Stimulated activated CD8-positive, alpha-beta memory T cell treated with anti-CD3 and anti-CD28 coated beads, Interleukin-7, amount 100 ng/mL, for 48 hours (primary cell): ENCODE measurements at regions not wholly inside any gene's neighbourhood (a gene's known extent, or its start where the extent isn't known, plus 50 kb on each side); places are given as distances from the start of the nearest gene placed in this dataset.
"Not testable (repeated sequence)": the region's sequence is repeated elsewhere in the genome, so short reads cannot be mapped to it uniquely, and the experiment has no call there.

ENCODE experiments used
- DNase-seq, 2 donors: peaks; one replicate each; pipeline ENCODE4 v3.0.0-alpha.2; 2020; ENCODE audit warnings: low read depth in 1 of 2; ENCODE audit errors: extremely low read depth in 1 of 2

DNA sequence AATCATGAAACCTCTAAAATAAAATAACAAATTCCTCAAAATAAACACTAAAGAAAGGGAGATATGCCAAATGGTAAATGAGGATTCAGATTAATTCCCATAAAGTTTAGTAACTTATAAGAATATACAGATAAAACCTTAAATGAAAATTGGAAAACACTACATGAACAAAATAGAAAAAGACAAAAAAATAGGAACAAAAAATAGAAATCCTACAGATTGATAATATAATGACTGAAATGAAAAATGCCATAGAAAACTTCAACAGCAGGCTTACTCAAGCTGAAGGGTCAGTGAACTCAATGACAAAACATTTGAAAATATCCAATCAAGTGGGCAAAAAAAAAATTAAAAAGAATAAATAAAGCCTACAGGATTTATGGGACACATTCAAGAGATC lies 1784.8 kb downstream of the PCDH9 start:
- DNase-seq: no peak

DNA sequence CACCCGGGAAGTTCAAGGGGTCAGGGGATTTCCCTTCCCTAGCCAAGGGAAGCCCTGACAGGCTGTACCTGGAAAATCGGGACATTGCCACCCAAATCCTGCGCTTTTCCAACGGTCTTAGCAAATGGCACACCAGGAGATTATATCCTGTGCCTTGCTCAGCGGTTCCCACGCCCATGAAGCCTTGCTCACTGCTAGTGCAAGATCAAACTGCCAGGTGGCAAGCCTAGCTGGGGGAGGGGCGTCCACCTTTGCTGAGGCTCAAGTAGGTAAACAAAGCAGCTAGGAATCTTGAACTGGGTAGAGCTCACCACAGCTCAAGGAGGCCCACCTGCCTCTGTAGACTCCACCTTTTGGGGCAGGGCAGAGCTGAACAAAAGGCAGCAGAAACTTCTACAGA lies 1794.5 kb downstream of the PCDH9 start:
- no peak for DNase-seq

DNA sequence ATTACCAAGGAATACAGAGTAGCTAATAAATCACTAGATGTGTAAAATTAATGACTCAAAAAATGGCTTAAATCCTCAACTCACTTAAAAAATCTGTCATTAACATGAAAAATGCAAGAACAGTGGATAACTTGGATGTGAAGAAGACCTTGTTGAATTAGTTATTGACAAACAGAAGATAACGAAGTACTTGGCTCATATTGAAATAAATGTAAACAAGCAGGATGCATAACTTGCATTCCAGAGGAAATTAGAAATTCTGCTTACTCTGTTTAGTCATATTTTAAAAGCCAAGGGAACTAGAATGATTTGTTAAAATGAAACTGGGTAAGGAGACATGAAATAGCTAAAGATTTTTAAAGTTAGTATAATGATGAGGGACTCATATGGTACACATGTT lies 1812.2 kb downstream of the PCDH9 start:
- no peak for DNase-seq

DNA sequence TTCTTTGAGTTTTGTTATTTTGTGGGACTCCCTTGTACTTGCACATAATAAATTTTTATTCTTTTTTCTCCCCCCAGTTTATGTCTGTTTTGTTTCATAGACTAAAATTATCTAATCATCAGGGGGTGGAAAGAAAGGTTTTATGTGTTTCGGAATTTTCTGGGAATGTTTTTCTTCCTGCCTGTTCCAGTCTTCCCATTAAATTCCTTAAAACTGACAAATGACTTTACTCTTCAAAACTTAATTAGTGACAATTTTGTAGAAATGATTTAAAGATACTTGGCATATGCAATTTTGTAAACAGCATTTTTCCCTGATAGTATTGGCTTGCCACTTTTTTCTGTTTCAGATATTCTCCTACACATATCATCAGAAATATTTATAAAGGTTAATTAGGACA lies 1813.4 kb downstream of the PCDH9 start:
- DNase-seq: no peak

DNA sequence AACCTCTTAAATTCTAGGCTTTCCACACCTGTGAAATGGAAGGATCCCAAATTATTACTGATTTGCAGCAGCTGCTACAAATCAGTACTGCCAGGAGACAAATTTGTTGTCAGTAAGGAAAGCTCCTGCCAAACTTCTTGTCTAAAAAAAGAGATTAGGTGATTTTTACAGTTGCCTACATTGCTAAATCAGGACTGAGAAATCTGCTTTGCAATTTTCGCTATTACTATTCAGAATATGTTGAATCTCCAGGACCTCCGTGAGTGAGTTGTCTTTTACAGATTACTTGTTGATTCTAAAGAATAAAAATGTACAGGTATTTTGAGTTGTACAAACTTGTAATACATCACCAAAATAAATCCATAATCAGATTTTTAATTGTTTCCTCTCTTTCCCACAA lies 1815.9 kb downstream of the PCDH9 start:
- no peak for DNase-seq

DNA sequence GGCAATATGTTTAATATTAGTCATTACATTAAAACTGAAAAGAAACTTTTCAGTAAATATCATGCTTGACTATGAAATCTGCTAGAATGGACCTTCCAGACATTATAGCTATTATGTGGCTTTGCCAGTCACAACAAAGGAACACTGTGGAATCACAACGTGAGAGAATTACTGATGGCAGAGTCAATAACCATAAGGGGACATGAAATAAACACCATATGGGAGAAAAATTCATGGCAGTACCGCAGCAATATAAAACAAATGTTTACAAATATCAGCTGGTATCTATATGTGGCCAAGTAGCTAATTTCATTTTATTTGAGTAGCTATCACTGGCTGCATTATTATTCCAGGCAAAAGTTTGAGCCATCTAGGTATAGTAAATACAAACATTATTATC lies 1818.6 kb downstream of the PCDH9 start:
- no peak for DNase-seq

DNA sequence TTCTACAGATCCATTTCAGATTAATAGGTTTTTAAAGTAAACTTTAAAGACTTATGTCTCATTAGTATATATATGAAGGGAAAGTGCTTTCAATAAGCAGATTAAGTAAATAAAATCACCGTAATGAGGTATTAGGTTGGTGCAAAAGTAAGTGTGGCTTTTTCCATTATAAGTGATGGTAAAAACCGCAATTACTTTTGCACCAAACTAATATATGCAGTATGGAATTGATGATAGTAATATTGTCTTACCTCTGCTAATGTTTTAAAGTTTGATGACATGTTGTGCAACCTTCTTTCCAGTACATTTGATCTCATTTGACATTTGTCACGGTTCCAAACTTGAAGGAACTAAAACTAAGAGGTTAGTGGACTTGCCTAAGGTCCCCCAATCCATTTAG lies 1819.3 kb downstream of the PCDH9 start:
- no peak for DNase-seq

DNA sequence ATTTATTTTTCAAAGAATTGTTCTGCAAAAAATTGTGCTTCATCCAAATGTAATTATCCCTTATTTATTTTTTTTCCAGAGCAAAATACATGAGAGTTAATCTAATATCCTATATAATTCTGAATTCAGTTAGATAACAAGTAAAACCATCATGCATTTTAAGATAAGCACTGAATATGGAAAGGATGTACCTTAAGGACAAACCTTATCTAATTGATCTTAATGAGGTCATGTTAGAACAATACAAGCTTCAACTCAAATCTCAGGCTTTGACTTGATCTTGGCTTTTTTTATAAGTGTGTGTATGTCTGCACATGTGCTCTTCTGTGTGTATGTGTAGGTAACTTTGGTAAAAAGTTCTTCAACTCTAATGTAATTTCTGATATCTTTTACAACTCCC lies 1828.8 kb downstream of the PCDH9 start:
- DNase-seq: no peak

DNA sequence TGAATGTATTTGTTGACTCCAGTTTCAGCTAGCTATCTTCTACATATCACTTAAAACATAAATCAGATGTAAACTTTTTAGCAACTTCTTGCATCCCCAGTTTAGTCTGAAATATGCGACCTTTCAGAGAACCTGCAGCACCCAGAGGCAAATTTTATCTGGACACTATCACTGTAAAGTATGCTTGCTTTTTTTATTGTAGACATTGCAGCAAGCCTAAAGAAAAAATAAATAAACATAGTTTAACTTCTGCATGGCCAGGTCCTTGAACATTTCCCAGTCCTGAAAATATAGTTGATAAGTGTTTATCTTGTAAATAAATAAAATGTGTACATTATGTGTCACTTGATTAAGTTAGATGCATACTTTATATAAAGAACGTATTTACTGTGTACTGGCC lies 1829.4 kb downstream of the PCDH9 start:
- DNase-seq: no peak

DNA sequence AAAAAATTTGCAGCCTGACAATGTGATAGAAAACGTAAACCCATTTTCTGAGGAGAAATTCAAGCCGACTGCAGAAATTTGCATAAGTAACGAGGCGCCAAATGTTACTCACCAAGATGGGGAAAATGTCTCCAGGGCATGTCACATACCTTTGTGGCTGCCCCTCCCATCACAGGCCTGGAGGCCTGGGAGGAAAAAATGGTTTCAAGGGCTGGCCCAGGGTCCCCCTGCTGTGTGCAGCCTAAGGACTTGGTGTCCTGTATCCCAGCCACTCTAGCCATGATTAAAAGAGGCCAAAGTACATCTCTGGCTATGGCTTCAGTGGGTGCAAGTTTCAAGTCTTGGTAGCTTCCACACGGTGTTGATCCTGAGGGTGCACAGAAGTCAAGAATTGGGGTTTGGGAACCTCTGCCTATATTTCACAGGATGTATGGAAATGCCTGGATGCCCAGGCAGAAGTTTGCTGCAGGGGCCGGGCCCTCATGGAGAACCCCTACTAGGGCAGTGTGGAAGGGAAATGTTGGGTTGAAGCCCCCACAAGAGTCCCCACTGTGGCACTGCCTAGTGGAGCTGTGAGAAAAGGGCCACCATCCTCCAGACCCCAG lies 1842.3 kb downstream of the PCDH9 start:
- DNase-seq: no peak

DNA sequence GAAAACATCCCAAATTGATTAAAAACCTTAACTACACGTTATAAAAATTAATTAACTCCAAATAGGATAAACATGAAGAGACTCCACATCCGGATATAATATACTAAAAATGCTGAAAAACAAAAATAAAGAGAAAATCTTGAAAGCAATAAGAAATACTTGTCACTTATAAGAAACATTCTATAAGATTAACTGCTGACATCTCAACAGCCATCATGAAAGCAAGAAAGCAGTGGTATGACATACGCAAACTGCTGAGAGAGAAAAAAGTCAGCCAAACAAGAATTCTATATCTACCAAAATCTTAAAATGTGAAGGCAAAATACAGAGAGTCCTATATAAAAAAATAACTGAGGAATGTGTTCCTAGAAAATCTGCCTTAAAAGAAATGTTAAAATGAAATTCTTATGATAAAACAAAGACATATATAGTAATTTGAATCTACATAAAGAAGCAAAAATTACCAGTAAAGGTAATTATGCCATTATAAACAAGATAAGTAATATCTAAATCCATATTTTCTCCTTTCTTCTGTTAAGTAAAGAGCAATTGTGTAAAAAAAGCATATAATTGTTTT lies 1851.1 kb downstream of the PCDH9 start:
- no peak for DNase-seq

DNA sequence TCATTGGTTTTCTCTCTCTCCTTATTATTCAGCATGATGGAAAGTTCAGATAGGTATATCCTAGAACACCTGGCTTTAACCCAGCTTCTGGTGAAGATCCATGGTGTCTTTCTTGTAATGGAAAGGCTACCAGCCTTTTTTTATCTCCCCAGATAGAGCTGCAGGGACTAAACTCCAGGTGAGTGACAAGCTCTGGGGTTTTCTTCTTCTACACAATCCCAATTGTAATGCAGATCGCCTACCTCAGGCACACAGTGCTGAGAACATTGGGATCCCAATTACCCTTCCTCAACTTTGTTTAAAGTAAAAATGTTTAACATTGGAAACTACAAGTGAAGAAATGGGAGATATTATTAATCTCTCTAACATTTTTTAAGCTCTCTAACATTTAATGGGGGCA lies 1851.7 kb downstream of the PCDH9 start:
- DNase-seq: no peak

DNA sequence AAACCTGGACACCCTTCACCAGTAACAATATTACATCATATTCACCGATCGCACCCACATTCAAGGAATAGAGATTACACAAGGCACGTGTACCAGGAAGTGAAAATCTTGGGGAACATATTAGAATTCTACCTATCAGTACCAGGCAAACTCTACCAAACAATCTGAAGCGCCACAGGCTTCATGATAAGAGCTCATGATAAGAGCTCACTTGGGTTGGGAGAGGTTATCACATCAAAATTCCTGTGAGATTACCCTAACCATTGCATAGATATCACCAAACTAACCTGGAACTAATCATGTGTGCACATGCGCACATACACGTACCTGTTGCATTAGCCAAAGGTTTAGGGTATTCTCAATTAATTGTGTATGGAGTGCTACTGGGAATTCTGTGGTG lies 1861.3 kb downstream of the PCDH9 start:
- DNase-seq: no peak

DNA sequence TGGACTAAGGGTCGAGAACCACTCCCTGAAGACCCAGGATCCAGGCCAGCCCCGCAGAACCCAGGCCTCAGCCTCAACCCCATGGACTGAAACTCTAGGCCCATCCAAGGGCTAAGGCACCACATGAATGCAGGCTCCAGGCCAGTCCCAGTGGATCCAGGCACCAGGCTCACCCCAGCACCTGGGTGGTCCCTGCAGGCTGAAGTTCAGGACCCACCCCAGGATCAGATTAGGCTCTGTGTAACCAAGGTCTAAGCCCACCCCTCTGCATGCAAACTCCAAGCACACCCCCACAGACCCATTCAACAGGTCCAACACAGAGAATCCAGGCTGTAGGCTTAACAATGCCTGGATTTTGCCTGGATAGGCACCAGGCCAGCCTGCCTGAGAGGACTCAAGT lies 1876.2 kb downstream of the PCDH9 start:
- DNase-seq: no peak

DNA sequence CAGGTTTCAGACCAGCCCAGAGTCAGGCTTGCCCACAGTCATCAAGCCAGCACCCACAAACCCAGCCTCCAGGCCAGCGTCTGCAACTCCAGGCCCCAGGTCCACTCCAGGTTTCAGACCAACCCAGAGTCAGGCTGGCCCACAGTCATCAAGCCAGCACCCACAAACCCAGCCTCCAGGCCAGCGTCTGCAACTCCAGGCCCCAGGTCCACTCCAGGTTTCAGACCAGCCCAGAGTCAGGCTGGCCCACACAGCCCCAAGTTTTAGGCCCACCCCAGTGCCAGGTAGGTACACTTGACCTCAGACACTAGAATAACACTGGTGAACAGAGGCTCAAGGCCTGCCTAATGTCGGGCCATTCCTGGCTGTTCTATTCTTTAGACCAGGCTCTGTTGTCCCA lies 1877.0 kb downstream of the PCDH9 start:
- DNase-seq: not testable (repeated sequence)

DNA sequence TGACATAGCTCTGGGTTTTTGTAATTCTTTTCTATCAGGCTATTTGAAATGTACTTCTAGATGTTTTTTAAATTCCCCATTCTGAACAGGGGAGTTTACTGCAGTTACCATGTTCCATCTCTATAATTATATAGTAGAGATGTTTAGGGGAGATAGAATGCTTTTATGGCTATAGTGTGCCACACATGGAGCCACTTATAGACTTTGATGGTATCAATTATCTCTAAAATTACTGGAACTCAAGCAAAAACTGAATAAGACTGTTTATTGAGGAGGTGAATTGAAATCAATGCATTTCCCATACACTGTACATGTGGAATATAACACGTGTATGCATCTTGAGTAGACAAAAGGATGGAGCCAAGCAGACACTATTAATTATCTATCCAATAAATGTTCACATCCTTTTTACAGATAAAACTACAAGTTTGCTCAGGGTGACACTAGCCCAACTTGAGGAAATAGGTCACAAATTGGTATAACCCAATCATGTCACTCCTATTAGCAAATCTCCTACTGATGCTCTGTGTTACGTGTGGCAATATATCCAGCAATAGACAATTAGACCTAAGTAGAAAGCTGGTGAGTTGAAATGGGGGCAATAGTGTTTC lies 1882.6 kb downstream of the PCDH9 start:
- no peak for DNase-seq

DNA sequence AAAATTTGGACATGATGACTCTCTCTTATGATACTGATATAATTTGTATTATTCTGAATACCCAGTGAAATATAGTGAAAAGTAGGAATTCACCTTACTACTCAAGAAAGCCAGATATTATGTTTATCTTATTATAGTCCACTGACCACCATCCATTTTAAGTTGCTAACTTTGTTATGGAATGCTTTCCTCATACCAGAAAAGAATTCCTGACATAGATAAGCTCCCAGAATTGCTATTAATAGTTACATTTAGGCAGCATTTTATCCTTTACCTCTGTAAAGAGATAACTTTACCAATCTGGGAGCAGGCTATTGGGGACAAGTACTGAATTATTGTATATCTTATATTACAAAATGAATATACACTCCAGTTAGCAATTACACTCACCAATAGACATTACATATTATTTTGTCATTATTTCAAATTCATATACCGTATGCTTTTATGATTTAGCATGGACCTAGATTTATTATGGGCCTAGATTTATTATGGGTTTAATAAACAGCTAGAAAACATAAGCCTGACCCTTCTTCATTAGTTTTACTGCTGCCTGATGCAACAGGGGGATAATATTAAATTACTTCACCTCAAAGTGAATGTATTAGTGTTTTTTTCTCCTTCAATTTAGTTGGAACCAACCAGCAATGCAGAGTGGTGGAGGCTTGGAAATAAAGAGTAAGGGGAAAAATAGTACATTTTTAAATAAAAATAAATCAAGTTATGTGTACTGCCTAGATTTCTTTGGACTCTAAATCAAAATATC lies 1886.1 kb downstream of the PCDH9 start:
- DNase-seq: no peak

DNA sequence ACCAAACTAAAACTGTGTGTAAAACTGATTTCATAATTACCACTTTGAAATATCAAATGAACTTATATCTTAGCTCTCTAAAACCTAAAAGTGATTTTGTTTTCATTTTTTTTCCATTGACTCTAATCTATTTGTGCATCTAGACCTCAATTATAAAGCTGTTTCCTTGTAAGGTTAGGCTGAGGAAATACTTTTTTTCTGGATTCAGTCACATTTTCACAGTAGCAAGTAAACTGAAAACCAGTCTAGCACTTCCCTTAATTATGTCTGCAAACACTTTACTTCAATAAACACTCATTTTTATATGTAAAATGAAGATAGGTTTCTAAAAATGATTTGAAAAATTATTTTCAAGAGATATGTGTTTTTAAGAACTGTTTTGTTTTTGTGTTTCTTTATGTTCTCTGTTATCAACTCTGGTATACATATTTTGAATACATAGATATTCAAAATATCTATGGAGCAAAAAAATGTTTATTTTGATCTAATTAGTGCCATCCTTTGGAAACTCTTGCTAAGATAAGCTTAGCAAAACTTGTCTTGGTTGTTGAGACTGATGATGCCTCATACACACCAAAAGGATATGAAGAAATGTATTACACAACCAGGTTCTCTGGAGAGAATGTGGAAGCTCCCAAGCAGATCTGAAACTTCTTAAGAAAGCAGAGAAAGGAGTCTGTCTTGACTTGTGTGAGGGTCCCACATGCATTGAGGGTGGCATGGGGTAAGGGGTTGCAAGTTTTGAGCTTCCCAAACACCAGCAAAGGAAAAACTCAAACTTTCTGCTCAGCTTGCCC lies 1887.4 kb downstream of the PCDH9 start:
- DNase-seq: no peak

DNA sequence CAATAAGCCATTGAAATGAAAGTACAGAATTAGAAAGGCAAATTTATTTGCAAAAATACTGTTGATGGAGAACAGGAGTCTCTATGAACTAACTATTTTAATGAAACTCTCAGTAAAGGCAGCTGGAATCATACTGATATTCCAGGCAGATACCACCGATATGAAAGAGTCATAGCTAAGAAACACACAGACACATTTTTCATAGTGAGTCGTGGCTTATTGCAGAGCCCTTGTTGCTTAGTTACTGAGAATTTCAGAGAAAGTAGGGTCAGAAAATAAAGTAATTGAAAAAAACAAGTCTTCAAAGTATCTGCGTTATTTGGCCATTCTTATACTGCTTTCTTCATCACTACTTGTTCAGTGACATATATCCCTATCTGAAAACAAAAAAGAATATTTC lies 1890.9 kb downstream of the PCDH9 start:
- DNase-seq: no peak

DNA sequence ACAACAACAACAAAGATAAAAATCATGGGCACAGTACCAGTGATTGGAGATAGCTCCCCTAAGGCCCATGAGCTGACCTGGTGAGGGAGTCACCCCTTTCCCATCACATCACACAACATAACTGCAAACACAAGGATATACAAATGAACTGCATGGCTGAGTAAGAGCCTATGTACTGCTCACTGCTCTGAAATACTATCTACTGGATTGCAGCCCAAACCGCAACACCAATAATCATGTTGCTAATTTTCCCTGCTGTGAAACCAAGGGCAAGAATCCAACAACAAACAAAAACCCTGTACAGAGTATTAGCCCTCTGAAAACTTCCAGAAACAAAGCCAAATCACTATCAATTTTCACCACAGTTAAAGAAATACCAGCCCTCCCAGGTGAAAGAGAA lies 1893.2 kb downstream of the PCDH9 start:
- DNase-seq: no peak

DNA sequence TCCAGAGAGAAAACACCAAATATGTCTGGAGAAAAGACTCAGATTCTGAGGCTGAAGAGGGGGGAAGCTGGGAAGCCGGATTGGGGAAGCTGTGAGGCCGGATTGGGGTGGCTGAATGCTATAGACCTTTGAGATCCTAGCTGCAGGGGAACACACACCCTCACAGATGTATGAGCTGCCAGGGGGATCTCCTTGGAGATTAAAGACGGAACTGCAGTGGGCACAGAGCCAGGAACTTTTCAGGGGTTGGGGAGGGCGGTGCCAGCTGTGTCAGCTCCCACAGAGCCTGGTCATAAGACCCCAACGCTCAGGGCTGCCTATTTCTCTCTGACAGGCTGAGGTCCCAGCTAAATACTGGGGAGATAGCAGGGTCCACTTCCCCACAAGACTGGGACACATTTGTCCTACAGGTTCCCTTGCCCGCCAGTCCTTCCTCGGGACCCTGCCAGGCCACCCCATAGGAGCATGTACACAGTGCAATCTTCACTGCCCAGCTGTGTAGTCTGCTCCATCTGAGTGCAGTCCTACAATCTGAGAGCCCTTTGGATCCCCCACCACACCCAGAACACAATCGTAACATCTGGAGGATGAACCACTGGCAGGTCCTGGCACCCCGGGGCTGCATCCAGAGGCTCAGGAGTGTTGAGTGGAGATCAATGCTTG lies 1893.9 kb downstream of the PCDH9 start:
- DNase-seq: no peak
